ENCODE measurements at regions not wholly inside any gene's neighbourhood (a gene's known extent, or its start where the extent isn't known, plus 50 kb on each side); places are given as distances from the start of the nearest gene placed in this dataset.

DNA sequence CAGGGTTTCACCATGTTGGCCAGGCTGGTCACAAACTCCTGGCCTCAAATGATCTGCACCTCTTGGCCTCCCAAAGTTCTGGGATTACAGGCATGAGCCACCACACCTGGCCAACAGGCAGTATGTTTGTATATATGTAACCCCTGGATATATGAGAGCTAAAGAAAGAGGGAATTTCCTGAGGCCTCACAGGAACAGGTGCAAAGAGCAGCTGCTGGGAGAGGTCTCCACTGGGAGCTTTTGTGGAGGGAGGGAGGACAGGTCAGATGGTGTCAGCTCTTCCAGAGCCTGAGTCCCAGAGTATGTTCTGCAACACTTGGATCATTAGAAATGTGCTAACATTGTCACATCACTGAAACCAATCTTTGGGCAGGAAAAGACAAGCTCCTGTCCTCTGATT is 110.1 kb upstream of the KIF5B start:
- H2AK5ac ChIP-seq (ENCODE audit: low read length) = no peak overlapping the region
- H3K79me1 ChIP-seq (ENCODE audit: low read length) = no peaks in the 10 kb centered on the region
- H2BK120ac ChIP-seq (ENCODE audit: insufficient read depth, low read length, poor library complexity) = no peak overlapping the region
- no peak for DNase-seq
- H3K27me3 ChIP-seq (ENCODE audit: insufficient read depth, low read length) = no peaks in the 10 kb centered on the region
- H4K91ac ChIP-seq (ENCODE audit: low read depth, low read length) = no peak overlapping the region
- H3K79me2 ChIP-seq (ENCODE audit: control insufficient read depth, insufficient read depth, low read length, poor library complexity) = no peaks in the 10 kb centered on the region
- H3K9me3 ChIP-seq (ENCODE audit: insufficient read depth, low read depth, low read length) = peaks cover 2% of the 10 kb centered on the region
- no peak overlapping the region for H3K4me2 ChIP-seq (ENCODE audit: low read length)
- no peak overlapping the region for H3K14ac ChIP-seq (ENCODE audit: low read length)
- no peak overlapping the region for H2AFZ ChIP-seq (ENCODE audit: insufficient read depth, low read length, poor library complexity)
- H3K4ac ChIP-seq (ENCODE audit: low read depth, low read length) = no peak overlapping the region
- no peak overlapping the region for H3K18ac ChIP-seq (ENCODE audit: low read length)
- H3K36me3 ChIP-seq (ENCODE audit: control insufficient read depth in 1 of 2, insufficient read depth in 2 of 2, low read length in 2 of 2) = no peaks in the 10 kb centered on the region
- H2BK5ac ChIP-seq (ENCODE audit: low read depth, low read length, poor library complexity) = no peak overlapping the region
- H3K9ac ChIP-seq (ENCODE audit: low read length) = no peak overlapping the region
- no peak overlapping the region for H4K8ac ChIP-seq (ENCODE audit: low read depth, low read length)
- no peak overlapping the region for H3K4me3 ChIP-seq (ENCODE audit: low read depth, low read length)
- H4K12ac ChIP-seq (ENCODE audit: low read depth, low read length) = no peak overlapping the region
- peaks cover 0 to 7% of the 10 kb centered on the region in 2 experiments for H3K4me1 ChIP-seq (ENCODE audit: control insufficient read depth in 1 of 2, insufficient read depth in 2 of 2, low read length in 2 of 2)
- no peak overlapping the region for H2BK12ac ChIP-seq (ENCODE audit: low read length)
- no peak overlapping the region for H3K23ac ChIP-seq (ENCODE audit: low read length)
- no peak overlapping the region for H3K27ac ChIP-seq (ENCODE audit: low read depth, low read length)

DNA sequence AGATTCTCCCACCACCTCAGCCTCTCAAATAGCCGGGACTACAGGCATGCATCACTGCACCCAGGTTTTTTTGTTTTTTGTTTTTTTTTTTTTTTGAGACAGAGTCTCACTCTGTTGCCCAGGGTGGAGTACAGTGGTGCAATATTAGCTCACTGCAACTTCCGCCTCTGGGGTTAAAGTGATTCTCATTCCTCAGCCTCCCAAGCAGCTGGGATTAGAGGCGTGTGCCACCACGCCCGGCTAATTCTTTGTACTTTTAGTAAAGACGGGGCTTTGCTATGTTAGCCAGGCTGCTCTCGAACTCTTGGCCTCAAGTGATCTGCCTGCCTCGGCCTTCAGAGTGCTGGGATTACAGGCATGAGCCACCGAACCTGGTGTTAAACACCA is 107.5 kb upstream of the KIF5B start:
- H3K4me1 ChIP-seq (ENCODE audit: control insufficient read depth in 1 of 2, insufficient read depth in 2 of 2, low read length in 2 of 2) = no peaks in the 10 kb centered on the region
- H3K4me3 ChIP-seq (ENCODE audit: low read depth, low read length) = no peak overlapping the region
- H4K91ac ChIP-seq (ENCODE audit: low read depth, low read length) = no peak overlapping the region
- no peaks in the 10 kb centered on the region for H3K79me1 ChIP-seq (ENCODE audit: low read length)
- H3K36me3 ChIP-seq (ENCODE audit: control insufficient read depth in 1 of 2, insufficient read depth in 2 of 2, low read length in 2 of 2) = no peaks in the 10 kb centered on the region
- no peak overlapping the region for H3K4ac ChIP-seq (ENCODE audit: low read depth, low read length)
- no peak overlapping the region for H2BK5ac ChIP-seq (ENCODE audit: low read depth, low read length, poor library complexity)
- H3K23ac ChIP-seq (ENCODE audit: low read length) = no peak overlapping the region
- H3K79me2 ChIP-seq (ENCODE audit: control insufficient read depth, insufficient read depth, low read length, poor library complexity) = no peaks in the 10 kb centered on the region
- H2AFZ ChIP-seq (ENCODE audit: insufficient read depth, low read length, poor library complexity) = no peak overlapping the region
- no peak overlapping the region for H2BK12ac ChIP-seq (ENCODE audit: low read length)
- H4K12ac ChIP-seq (ENCODE audit: low read depth, low read length) = no peak overlapping the region
- no peak overlapping the region for H3K18ac ChIP-seq (ENCODE audit: low read length)
- peak in 1 of 2 donors; percentile 50 for DNase-seq
- H2BK120ac ChIP-seq (ENCODE audit: insufficient read depth, low read length, poor library complexity) = no peak overlapping the region
- H4K8ac ChIP-seq (ENCODE audit: low read depth, low read length) = no peak overlapping the region
- H3K4me2 ChIP-seq (ENCODE audit: low read length) = no peak overlapping the region
- H3K27me3 ChIP-seq (ENCODE audit: insufficient read depth, low read length) = no peaks in the 10 kb centered on the region
- H3K27ac ChIP-seq (ENCODE audit: low read depth, low read length) = no peak overlapping the region
- no CpG with 5 or more reads among the region's 9 CpGs for WGBS (ENCODE audit: extremely low coverage, insufficient coverage, insufficient read length)
- no peak overlapping the region for H3K14ac ChIP-seq (ENCODE audit: low read length)
- no peak overlapping the region for H2AK5ac ChIP-seq (ENCODE audit: low read length)
- H3K9ac ChIP-seq (ENCODE audit: low read length) = no peak overlapping the region
- H3K9me3 ChIP-seq (ENCODE audit: insufficient read depth, low read depth, low read length) = peaks cover 2% of the 10 kb centered on the region

DNA sequence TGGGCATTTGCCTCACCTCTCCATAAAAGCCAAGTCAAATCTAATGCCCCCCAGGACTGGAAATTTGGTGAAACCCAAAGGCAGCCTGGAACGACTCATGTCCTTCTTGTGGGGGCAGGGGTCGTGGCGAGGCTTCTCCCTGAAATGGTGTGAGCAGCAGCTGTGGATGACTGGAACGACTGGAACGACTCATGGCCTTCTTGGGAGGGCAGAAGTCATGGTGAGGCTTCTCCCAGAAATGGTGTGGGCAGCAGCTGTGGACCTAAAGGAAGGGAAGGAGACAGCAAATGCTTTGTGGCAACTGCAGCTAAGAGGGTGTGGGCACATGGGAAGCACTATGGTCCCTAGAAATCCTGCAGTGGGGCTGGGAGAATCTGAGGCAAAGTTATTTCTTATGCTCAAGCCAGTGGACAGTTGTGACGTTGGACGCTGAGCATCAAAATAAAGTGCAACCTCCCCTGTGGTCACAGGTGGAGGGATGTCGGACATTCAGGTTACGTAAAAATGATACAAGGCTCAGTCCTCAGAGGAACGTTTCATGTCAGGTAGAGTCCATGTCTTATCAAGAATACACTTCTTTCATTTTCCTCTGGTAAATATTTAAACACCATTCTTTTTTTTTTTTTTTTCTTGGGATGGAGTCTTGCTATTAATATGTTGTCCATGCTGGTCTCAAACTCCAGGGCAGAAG is 107.0 kb upstream of the KIF5B start:
- Histone ChIP-seq H3K14ac (ENCODE audit: low read length) (no peak overlapping the region), H3K9me3 (ENCODE audit: insufficient read depth, low read depth, low read length) (peaks cover 2% of the 10 kb centered on the region), H4K12ac (ENCODE audit: low read depth, low read length) (no peak overlapping the region), H2AFZ (ENCODE audit: insufficient read depth, low read length, poor library complexity) (no peak overlapping the region), H2AK5ac (ENCODE audit: low read length) (no peak overlapping the region), H3K4me3 (ENCODE audit: low read depth, low read length) (no peak overlapping the region), H3K27me3 (ENCODE audit: insufficient read depth, low read length) (no peaks in the 10 kb centered on the region), H3K4me2 (ENCODE audit: low read length) (no peak overlapping the region), H3K36me3 (ENCODE audit: control insufficient read depth in 1 of 2, insufficient read depth in 2 of 2, low read length in 2 of 2) (no peaks in the 10 kb centered on the region), H4K91ac (ENCODE audit: low read depth, low read length) (no peak overlapping the region), H3K4ac (ENCODE audit: low read depth, low read length) (no peak overlapping the region), H2BK120ac (ENCODE audit: insufficient read depth, low read length, poor library complexity) (no peak overlapping the region), H3K27ac (ENCODE audit: low read depth, low read length) (no peak overlapping the region), H2BK5ac (ENCODE audit: low read depth, low read length, poor library complexity) (no peak overlapping the region), H2BK12ac (ENCODE audit: low read length) (no peak overlapping the region), H3K23ac (ENCODE audit: low read length) (no peak overlapping the region), H3K18ac (ENCODE audit: low read length) (no peak overlapping the region), H4K8ac (ENCODE audit: low read depth, low read length) (no peak overlapping the region), H3K4me1 (ENCODE audit: control insufficient read depth in 1 of 2, insufficient read depth in 2 of 2, low read length in 2 of 2) (no peaks in the 10 kb centered on the region), H3K79me2 (ENCODE audit: control insufficient read depth, insufficient read depth, low read length, poor library complexity) (no peaks in the 10 kb centered on the region), H3K9ac (ENCODE audit: low read length) (no peak overlapping the region), H3K79me1 (ENCODE audit: low read length) (no peaks in the 10 kb centered on the region)
- WGBS (ENCODE audit: extremely low coverage, insufficient coverage, insufficient read length) = no CpG with 5 or more reads among the region's 10 CpGs
- DNase-seq = no peak

DNA sequence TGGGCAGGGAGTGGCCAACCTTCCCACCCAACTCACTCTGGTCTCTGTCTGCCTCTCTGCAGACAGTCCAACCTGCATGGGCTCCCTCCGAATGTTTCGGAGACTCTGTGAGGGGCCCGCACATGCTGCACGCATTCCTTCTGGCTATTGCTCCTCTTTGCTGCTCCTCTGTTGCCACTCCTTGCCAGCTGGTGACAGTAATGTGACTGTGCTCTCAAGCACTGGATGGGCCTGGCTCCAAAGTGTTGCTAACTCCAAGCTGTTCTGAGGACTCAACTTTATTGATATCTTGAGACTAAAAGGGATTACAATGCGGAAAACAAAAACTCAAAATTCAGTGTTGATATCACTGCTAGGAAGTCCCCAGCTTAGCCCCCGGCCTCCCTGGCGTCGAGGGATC is 105.4 kb upstream of the KIF5B start:
- H3K27me3 ChIP-seq (ENCODE audit: insufficient read depth, low read length) = no peaks in the 10 kb centered on the region
- no peaks in the 10 kb centered on the region for H3K79me2 ChIP-seq (ENCODE audit: control insufficient read depth, insufficient read depth, low read length, poor library complexity)
- no peak overlapping the region for H3K14ac ChIP-seq (ENCODE audit: low read length)
- H2AK5ac ChIP-seq (ENCODE audit: low read length) = no peak overlapping the region
- no peak overlapping the region for H2BK12ac ChIP-seq (ENCODE audit: low read length)
- no peaks in the 10 kb centered on the region for H3K36me3 ChIP-seq (ENCODE audit: control insufficient read depth in 1 of 2, insufficient read depth in 2 of 2, low read length in 2 of 2)
- H3K9ac ChIP-seq (ENCODE audit: low read length) = no peak overlapping the region
- H3K79me1 ChIP-seq (ENCODE audit: low read length) = no peaks in the 10 kb centered on the region
- no peak for DNase-seq
- H3K4me1 ChIP-seq (ENCODE audit: control insufficient read depth in 1 of 2, insufficient read depth in 2 of 2, low read length in 2 of 2) = no peaks in the 10 kb centered on the region
- H3K27ac ChIP-seq (ENCODE audit: low read depth, low read length) = no peak overlapping the region
- H3K4me2 ChIP-seq (ENCODE audit: low read length) = no peak overlapping the region
- no CpG with 5 or more reads among the region's 8 CpGs for WGBS (ENCODE audit: extremely low coverage, insufficient coverage, insufficient read length)
- H2BK120ac ChIP-seq (ENCODE audit: insufficient read depth, low read length, poor library complexity) = no peak overlapping the region
- H4K8ac ChIP-seq (ENCODE audit: low read depth, low read length) = no peak overlapping the region
- no peak overlapping the region for H3K18ac ChIP-seq (ENCODE audit: low read length)
- no peak overlapping the region for H2BK5ac ChIP-seq (ENCODE audit: low read depth, low read length, poor library complexity)
- H2AFZ ChIP-seq (ENCODE audit: insufficient read depth, low read length, poor library complexity) = no peak overlapping the region
- no peak overlapping the region for H3K4me3 ChIP-seq (ENCODE audit: low read depth, low read length)
- H3K9me3 ChIP-seq (ENCODE audit: insufficient read depth, low read depth, low read length) = peaks cover 2% of the 10 kb centered on the region
- no peak overlapping the region for H3K23ac ChIP-seq (ENCODE audit: low read length)
- no peak overlapping the region for H4K12ac ChIP-seq (ENCODE audit: low read depth, low read length)
- no peak overlapping the region for H3K4ac ChIP-seq (ENCODE audit: low read depth, low read length)
- no peak overlapping the region for H4K91ac ChIP-seq (ENCODE audit: low read depth, low read length)
